Endothelial cell of umbilical vein (primary cell): ENCODE measurements at regions not wholly inside any gene's neighbourhood (a gene's known extent, or its start where the extent isn't known, plus 50 kb on each side); places are given as distances from the start of the nearest gene placed in this dataset.
"Not testable (repeated sequence)": the region's sequence is repeated elsewhere in the genome, so short reads cannot be mapped to it uniquely, and the experiment has no call there.

Source experiments
- BruUV-seq: library from RNA; stranded (reverse); fragments of 400-500 nt; replicated peaks from 2 replicates; lab custom pipeline; 2021; lab: Mats Ljungman, UMichigan
- CTCF ChIA-PET: fragments of 300-600, 350-600 bp; sonication (Branson Sonifier 250); formaldehyde crosslinking; loops from one replicate; lab custom pipeline; 2021; ENCODE audit warnings: antibody characterized with exemption, inconsistent platforms; lab: Charles Lee
- POLR2A ChIA-PET: fragments of 300-600, 350-600 bp; sonication (Branson Sonifier 250); formaldehyde crosslinking; loops from one replicate; lab custom pipeline; 2021; ENCODE audit warnings: antibody characterized with exemption, inconsistent platforms; lab: Charles Lee
- DNase-seq: peaks from one replicate; pipeline ENCODE4 v3.0.0-alpha.2; 2011; ENCODE audit warnings: low read depth, low spot score
- FAIRE-seq: peaks from 2 replicates; lab custom pipeline; 2011; peaks lifted over from hg19 to GRCh38; lab: Jason Lieb, UNC
- H2AFZ ChIP-seq: 2 replicates; pipeline ENCODE4 v1.6.0; 2012; ENCODE audit warnings: low read depth, low read length, control low read depth, inconsistent platforms
- H3K27ac ChIP-seq: 2 replicates; pipeline ENCODE4 v1.5.1; 2011; ENCODE audit warnings: low read depth, mild to moderate bottlenecking, control low read depth, low read length, moderate library complexity; ENCODE audit not compliant: insufficient read depth
- H3K27me3 ChIP-seq, 2 experiments: 2 replicates each; pipeline versions ENCODE4 v1.6.0 to v1.6.1; 2011; ENCODE audit warnings: low read length in 2 of 2, mixed read lengths in 1 of 2; ENCODE audit not compliant: control insufficient read depth in 2 of 2, insufficient read depth in 2 of 2
- H3K36me3 ChIP-seq, 2 experiments: 2 replicates in 1 of 2; 3 replicates in 1 of 2; pipeline ENCODE4 v1.5.1; 2011; ENCODE audit warnings: low read length in 2 of 2, mild to moderate bottlenecking in 1 of 2, moderate library complexity in 1 of 2; ENCODE audit not compliant: control insufficient read depth in 2 of 2, insufficient read depth in 2 of 2; ENCODE audit errors: extremely low read depth in 1 of 2
- H3K4me1 ChIP-seq: 3 replicates; pipeline ENCODE4 v1.5.1; 2011; ENCODE audit warnings: mild to moderate bottlenecking, low read length; ENCODE audit not compliant: control insufficient read depth, insufficient read depth; ENCODE audit errors: extremely low read depth
- H3K4me2 ChIP-seq: 2 replicates; pipeline ENCODE4 v1.6.1; 2011; ENCODE audit warnings: low read length, control low read depth, mixed read lengths; ENCODE audit not compliant: insufficient read depth
- H3K4me3 ChIP-seq, 3 experiments: fragments of 200-600 bp in 1 of 3; sonication (generic), shearing (Covaris generic) in 1 of 3; replicated peaks in 1 of 3; 2 replicates each; pipeline ENCODE4 v1.5.1; 2011 to 2016; ENCODE audit warnings: control low read depth in 3 of 3, low read length in 3 of 3, mild to moderate bottlenecking in 2 of 3, inconsistent platforms in 1 of 3, low read depth in 1 of 3, moderate library complexity in 1 of 3; ENCODE audit not compliant: insufficient read depth in 1 of 3
- H3K79me2 ChIP-seq: 2 replicates; pipeline ENCODE4 v1.6.0; 2012; ENCODE audit warnings: low read length, inconsistent platforms; ENCODE audit not compliant: control insufficient read depth, insufficient read depth
- H3K9ac ChIP-seq: replicated peaks from 2 replicates; pipeline ENCODE3; 2011; ENCODE audit warnings: low read length, control low read depth; ENCODE audit not compliant: insufficient read depth; ENCODE audit errors: extremely low read depth
- H3K9me1 ChIP-seq: replicated peaks from 3 replicates; pipeline ENCODE4 v1.6.0; 2011; ENCODE audit warnings: mild to moderate bottlenecking, low read length; ENCODE audit not compliant: control insufficient read depth, insufficient read depth; ENCODE audit errors: extremely low read depth
- H3K9me3 ChIP-seq: replicated peaks from 2 replicates; pipeline ENCODE4 v1.5.1; 2012; ENCODE audit warnings: low read length, inconsistent platforms; ENCODE audit not compliant: control insufficient read depth, insufficient read depth
- H4K20me1 ChIP-seq: replicated peaks from 2 replicates; pipeline ENCODE3; 2011; ENCODE audit warnings: mild to moderate bottlenecking, low read length; ENCODE audit not compliant: control insufficient read depth, insufficient read depth; ENCODE audit errors: extremely low read depth
- dilution Hi-C: fragments of 300-500 bp; cut with MboI; formaldehyde crosslinking; loops from one replicate; pipeline ENCODE4 v1.15.0; 2019; ENCODE audit warnings: low sequenced_read_pairs; ENCODE audit not compliant: extremely low pct_ligation_motif_present
- intact Hi-C: fragments of 100-400 bp; cut with micrococcal nuclease; formaldehyde crosslinking; loops from one replicate; pipeline ENCODE4 v1.10.0; 2022

GRCh38 chr21:9074772-9075171 lies 1446.6 kb upstream of the TPTE start:
- FAIRE-seq, H3K27me3 ChIP-seq, intact Hi-C loops, H4K20me1 ChIP-seq, H3K79me2 ChIP-seq, dilution Hi-C loops, H3K4me3 ChIP-seq, H3K27ac ChIP-seq, BruUV-seq, H3K36me3 ChIP-seq, DNase-seq, H3K9me1 ChIP-seq, H3K9ac ChIP-seq, CTCF ChIA-PET, H3K9me3 ChIP-seq, H3K4me1 ChIP-seq, POLR2A ChIA-PET, H3K4me2 ChIP-seq, H2AFZ ChIP-seq: not testable (repeated sequence)

- H3K4me1 ChIP-seq, H4K20me1 ChIP-seq, H3K79me2 ChIP-seq, H3K9ac ChIP-seq, H3K27ac ChIP-seq, H3K27me3 ChIP-seq, H3K9me3 ChIP-seq, POLR2A ChIA-PET, H2AFZ ChIP-seq, BruUV-seq, FAIRE-seq, dilution Hi-C loops, DNase-seq, intact Hi-C loops, H3K4me2 ChIP-seq, H3K4me3 ChIP-seq, CTCF ChIA-PET, H3K9me1 ChIP-seq, H3K36me3 ChIP-seq: not testable (repeated sequence)
These were observed 1438.1 kb upstream of the TPTE start for GRCh38 chr21:9083091-9083826.

GRCh38 chr21:9086299-9086698 lies 1435.1 kb upstream of the TPTE start:
- H3K27ac ChIP-seq, H3K4me3 ChIP-seq, H3K79me2 ChIP-seq, H3K4me1 ChIP-seq, H3K9ac ChIP-seq, CTCF ChIA-PET, POLR2A ChIA-PET, H3K9me3 ChIP-seq, H3K36me3 ChIP-seq, H3K9me1 ChIP-seq, H4K20me1 ChIP-seq, H2AFZ ChIP-seq, dilution Hi-C loops, H3K4me2 ChIP-seq, FAIRE-seq, BruUV-seq, intact Hi-C loops, H3K27me3 ChIP-seq, DNase-seq: not testable (repeated sequence)

- H3K27ac ChIP-seq, H3K27me3 ChIP-seq, DNase-seq, FAIRE-seq, dilution Hi-C loops, H3K4me3 ChIP-seq, H3K4me1 ChIP-seq, H4K20me1 ChIP-seq, H3K9ac ChIP-seq, H3K79me2 ChIP-seq, H3K9me3 ChIP-seq, H2AFZ ChIP-seq, H3K9me1 ChIP-seq, POLR2A ChIA-PET, CTCF ChIA-PET, BruUV-seq, H3K4me2 ChIP-seq, H3K36me3 ChIP-seq, intact Hi-C loops: not testable (repeated sequence)
These were observed 1433.6 kb upstream of the TPTE start for GRCh38 chr21:9087816-9088215.
